ENCODE measurements at regions not wholly inside any gene's neighbourhood (a gene's known extent, or its start where the extent isn't known, plus 50 kb on each side); places are given as distances from the start of the nearest gene placed in this dataset.

GRCh38 chr2:103784261-103784660 lies 1022.4 kb downstream of the TMEM182 start:
- no peaks in the 10 kb centered on the region for H3K27me3 ChIP-seq
- H3K36me3 ChIP-seq: no peaks in the 10 kb centered on the region
- no peaks in the 10 kb centered on the region for H3K4me1 ChIP-seq (ENCODE audit: control insufficient read depth in 1 of 2, insufficient read depth in 1 of 2, low read depth in 1 of 2, low read length in 1 of 2)
- H3K4me3 ChIP-seq (ENCODE audit: low read depth in 1 of 2, low read length in 1 of 2): no peak overlapping the region
- H3K9me3 ChIP-seq: no peaks in the 10 kb centered on the region
- TF ChIP-seq CTCF (IDR thresholded peaks at IDR 0.05): no peak
- H3K27ac ChIP-seq: no peak overlapping the region

DNA sequence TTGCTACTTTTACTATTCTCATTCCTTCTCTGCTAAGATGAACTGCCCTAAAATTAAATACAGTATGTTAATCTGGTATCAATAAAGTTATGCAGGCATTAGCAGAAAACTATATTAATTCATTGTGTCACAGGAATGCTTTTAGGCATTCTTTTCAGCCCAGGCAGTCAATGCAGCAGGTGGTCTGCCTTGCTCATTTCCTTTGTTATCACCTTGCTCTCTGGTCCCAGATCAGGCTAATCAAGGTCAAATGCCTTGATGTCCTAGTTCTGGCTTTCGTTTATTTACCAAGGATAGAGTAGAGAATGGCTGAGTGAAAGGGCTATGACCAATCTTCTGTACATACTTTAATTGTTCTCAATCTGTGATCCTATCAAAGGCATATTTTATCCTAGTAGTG lies 1023.6 kb downstream of the TMEM182 start:
- H3K36me3 ChIP-seq: no peaks in the 10 kb centered on the region
- no peaks in the 10 kb centered on the region for H3K4me1 ChIP-seq (ENCODE audit: control insufficient read depth in 1 of 2, insufficient read depth in 1 of 2, low read depth in 1 of 2, low read length in 1 of 2)
- no peaks in the 10 kb centered on the region for H3K27me3 ChIP-seq
- H3K9me3 ChIP-seq: no peaks in the 10 kb centered on the region
- TF ChIP-seq CTCF (IDR thresholded peaks at IDR 0.05): no peak
- H3K4me3 ChIP-seq (ENCODE audit: low read depth in 1 of 2, low read length in 1 of 2): no peak overlapping the region
- H3K27ac ChIP-seq: no peak overlapping the region

DNA sequence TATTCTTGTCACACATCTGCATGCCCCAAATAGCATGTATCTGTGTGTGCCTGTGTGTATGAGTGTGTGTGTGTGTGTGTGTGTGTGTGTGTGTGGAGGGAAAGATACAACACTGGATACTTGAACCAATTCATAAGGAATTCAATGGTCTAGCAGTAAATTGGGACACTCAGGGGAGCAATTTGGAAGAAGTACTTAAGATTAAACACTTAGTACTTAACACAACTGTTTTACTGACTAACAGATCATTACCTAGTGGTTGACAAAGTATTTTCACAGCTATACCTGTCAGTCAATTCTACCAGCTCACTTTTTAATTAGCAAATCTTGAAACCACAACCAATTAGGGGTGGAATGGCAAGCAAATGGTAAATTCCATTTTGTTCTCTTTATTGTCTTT lies 1024.1 kb downstream of the TMEM182 start:
- Histone ChIP-seq H3K9me3 (no peaks in the 10 kb centered on the region), H3K4me3 (ENCODE audit: low read depth in 1 of 2, low read length in 1 of 2) (no peak overlapping the region), H3K27me3 (no peaks in the 10 kb centered on the region), H3K36me3 (no peaks in the 10 kb centered on the region), H3K4me1 (ENCODE audit: control insufficient read depth in 1 of 2, insufficient read depth in 1 of 2, low read depth in 1 of 2, low read length in 1 of 2) (no peaks in the 10 kb centered on the region), H3K27ac (no peak overlapping the region)
- no peak for TF ChIP-seq CTCF (IDR thresholded peaks at IDR 0.05)

GRCh38 chr2:103788389-103788788 lies 1026.6 kb downstream of the TMEM182 start:
- Histone ChIP-seq H3K4me1 (ENCODE audit: control insufficient read depth in 1 of 2, insufficient read depth in 1 of 2, low read depth in 1 of 2, low read length in 1 of 2) (no peaks in the 10 kb centered on the region), H3K4me3 (ENCODE audit: low read depth in 1 of 2, low read length in 1 of 2) (no peak overlapping the region), H3K27me3 (no peaks in the 10 kb centered on the region), H3K27ac (no peak overlapping the region), H3K9me3 (no peaks in the 10 kb centered on the region), H3K36me3 (no peaks in the 10 kb centered on the region)
- TF ChIP-seq CTCF (IDR thresholded peaks at IDR 0.05): no peak

DNA sequence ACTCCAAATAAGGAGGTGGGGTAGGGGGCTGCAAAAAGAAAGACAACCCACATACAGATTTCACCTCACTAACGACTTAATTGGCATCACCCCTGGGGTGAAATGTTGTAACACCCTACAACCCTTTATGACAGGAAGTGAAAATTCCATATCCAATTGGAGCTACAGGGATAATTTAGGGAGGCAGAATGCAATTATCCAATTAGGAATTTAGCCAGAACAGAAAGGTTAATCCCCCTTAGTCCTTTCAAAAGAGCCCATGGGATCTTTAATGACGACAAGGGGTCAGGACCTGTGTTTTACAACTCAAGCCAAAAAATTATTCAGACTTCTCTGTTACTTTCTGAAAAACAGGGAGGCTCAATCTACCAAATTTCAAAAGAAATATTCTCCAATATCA lies 1027.1 kb downstream of the TMEM182 start:
- H3K27me3 ChIP-seq: no peaks in the 10 kb centered on the region
- no peaks in the 10 kb centered on the region for H3K4me1 ChIP-seq (ENCODE audit: control insufficient read depth in 1 of 2, insufficient read depth in 1 of 2, low read depth in 1 of 2, low read length in 1 of 2)
- H3K36me3 ChIP-seq: no peaks in the 10 kb centered on the region
- no peak overlapping the region for H3K27ac ChIP-seq
- no peaks in the 10 kb centered on the region for H3K9me3 ChIP-seq
- no peak overlapping the region for H3K4me3 ChIP-seq (ENCODE audit: low read depth in 1 of 2, low read length in 1 of 2)
- TF ChIP-seq CTCF (IDR thresholded peaks at IDR 0.05): no peak

Data from neutrophil (primary cell).